Endodermal cell (in vitro differentiated cells): ENCODE measurements at regions not wholly inside any gene's neighbourhood (a gene's known extent, or its start where the extent isn't known, plus 50 kb on each side); places are given as distances from the start of the nearest gene placed in this dataset.

Source experiments
- DNase-seq: peaks from one replicate; pipeline ENCODE4 v3.0.0-alpha.2; 2017
- H3K27ac ChIP-seq: 2 replicates; pipeline ENCODE4 v1.5.1; 2013; ENCODE audit warnings: mild to moderate bottlenecking, low read depth, low read length, moderate library complexity
- H3K27me3 ChIP-seq: 2 replicates; pipeline ENCODE4 v1.6.1; 2013; ENCODE audit warnings: mild to moderate bottlenecking, low read length, moderate library complexity; ENCODE audit not compliant: insufficient read depth, control insufficient read depth, poor library complexity, severe bottlenecking
- H3K36me3 ChIP-seq: 2 replicates; pipeline ENCODE4 v1.7.0; 2013; ENCODE audit warnings: mild to moderate bottlenecking, low read length, moderate library complexity; ENCODE audit not compliant: control insufficient read depth, insufficient read depth
- H3K4me1 ChIP-seq: one replicate; pipeline ENCODE4 v1.7.0; 2013; ENCODE audit warnings: low read length; ENCODE audit not compliant: control insufficient read depth, insufficient read depth
- H3K4me3 ChIP-seq: 2 replicates; pipeline ENCODE4 v1.5.1; 2013; ENCODE audit warnings: mild to moderate bottlenecking, low read length, moderate library complexity
- H3K9ac ChIP-seq: 2 replicates; pipeline ENCODE4 v1.6.1; 2013; ENCODE audit warnings: mild to moderate bottlenecking, low read length, moderate library complexity; ENCODE audit not compliant: poor library complexity, severe bottlenecking; ENCODE audit errors: extremely low read depth
- H3K9me3 ChIP-seq: 2 replicates; pipeline ENCODE4 v1.6.1; 2013; ENCODE audit warnings: mild to moderate bottlenecking, low read length, moderate library complexity; ENCODE audit not compliant: control insufficient read depth
- H3K27ac Mint-ChIP-seq: 2 replicates; pipeline ENCODE4 v1.8.0; 2020; ENCODE audit warnings: mixed read lengths
- H3K27me3 Mint-ChIP-seq: 2 replicates; pipeline ENCODE4 v1.8.0; 2021; ENCODE audit warnings: mild to moderate bottlenecking, mixed read lengths; ENCODE audit not compliant: insufficient read depth
- H3K36me3 Mint-ChIP-seq: 2 replicates; pipeline ENCODE4 v1.8.0; 2020; ENCODE audit warnings: low read depth, mixed read lengths
- H3K4me1 Mint-ChIP-seq: 2 replicates; pipeline ENCODE4 v1.8.0; 2020; ENCODE audit warnings: mixed read lengths
- H3K4me3 Mint-ChIP-seq: 2 replicates; pipeline ENCODE4 v1.8.0; 2020; ENCODE audit warnings: mild to moderate bottlenecking, moderate library complexity, mixed read lengths
- H3K9me3 Mint-ChIP-seq: 2 replicates; pipeline ENCODE4 v1.8.0; 2020; ENCODE audit warnings: mild to moderate bottlenecking, mixed read lengths
- WGBS, 2 experiments: methylation state at CpG; one replicate each; pipeline versions ENCODE4 v1.1.5 to v1.1.7; 2013; ENCODE audit warnings: missing lambda C conversion rate in 2 of 2, mixed read lengths in 1 of 2; ENCODE audit not compliant: insufficient coverage in 1 of 2, insufficient read length in 1 of 2; 5-methylcytosine and 5-hydroxymethylcytosine counted together
- TF ChIP-seq, protein P1 (sequence below): fragments of 200-600 bp; sonication (generic); conservative IDR thresholded peaks from 2 replicates; pipeline ENCODE4 v1.5.0; 2021; ENCODE audit warnings: antibody characterized with exemption, mild to moderate bottlenecking

DNA sequence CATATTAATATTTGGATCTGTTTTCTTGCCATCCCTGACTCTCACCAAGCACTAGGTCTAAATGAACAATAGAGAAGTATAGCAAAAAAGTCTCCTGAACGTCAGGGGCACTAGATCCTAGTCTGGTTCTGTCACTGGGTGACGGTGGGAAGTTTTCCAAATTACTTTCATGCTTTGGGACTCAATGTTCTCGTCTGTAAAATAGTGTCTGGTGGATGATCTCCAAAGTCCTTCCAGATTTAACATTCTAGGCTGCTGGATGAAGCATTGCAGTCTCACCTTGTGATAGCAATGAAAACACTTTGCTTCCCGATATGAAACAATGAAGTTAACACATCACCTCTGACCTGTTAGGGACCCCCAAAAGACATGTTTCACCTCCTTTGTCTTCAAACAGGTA lies 199.3 kb downstream of the SEC61B start:
- no peak overlapping the region for H3K4me3 Mint-ChIP-seq
- H3K9ac ChIP-seq: no peak overlapping the region
- WGBS, 2 experiments: 92 to 95% methylated on average over 4 of the region's 4 CpGs
- TF ChIP-seq, protein P1, sequence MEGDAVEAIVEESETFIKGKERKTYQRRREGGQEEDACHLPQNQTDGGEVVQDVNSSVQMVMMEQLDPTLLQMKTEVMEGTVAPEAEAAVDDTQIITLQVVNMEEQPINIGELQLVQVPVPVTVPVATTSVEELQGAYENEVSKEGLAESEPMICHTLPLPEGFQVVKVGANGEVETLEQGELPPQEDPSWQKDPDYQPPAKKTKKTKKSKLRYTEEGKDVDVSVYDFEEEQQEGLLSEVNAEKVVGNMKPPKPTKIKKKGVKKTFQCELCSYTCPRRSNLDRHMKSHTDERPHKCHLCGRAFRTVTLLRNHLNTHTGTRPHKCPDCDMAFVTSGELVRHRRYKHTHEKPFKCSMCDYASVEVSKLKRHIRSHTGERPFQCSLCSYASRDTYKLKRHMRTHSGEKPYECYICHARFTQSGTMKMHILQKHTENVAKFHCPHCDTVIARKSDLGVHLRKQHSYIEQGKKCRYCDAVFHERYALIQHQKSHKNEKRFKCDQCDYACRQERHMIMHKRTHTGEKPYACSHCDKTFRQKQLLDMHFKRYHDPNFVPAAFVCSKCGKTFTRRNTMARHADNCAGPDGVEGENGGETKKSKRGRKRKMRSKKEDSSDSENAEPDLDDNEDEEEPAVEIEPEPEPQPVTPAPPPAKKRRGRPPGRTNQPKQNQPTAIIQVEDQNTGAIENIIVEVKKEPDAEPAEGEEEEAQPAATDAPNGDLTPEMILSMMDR: no peak
- no peak overlapping the region for H3K27ac ChIP-seq
- H3K27me3 Mint-ChIP-seq: no peaks in the 10 kb centered on the region
- DNase-seq: no peak
- no peaks in the 10 kb centered on the region for H3K36me3 ChIP-seq
- no peak overlapping the region for H3K27ac Mint-ChIP-seq
- no peaks in the 10 kb centered on the region for H3K27me3 ChIP-seq
- no peaks in the 10 kb centered on the region for H3K9me3 Mint-ChIP-seq
- H3K4me1 Mint-ChIP-seq: peaks cover 10% of the 10 kb centered on the region
- H3K4me3 ChIP-seq: no peak overlapping the region
- H3K36me3 Mint-ChIP-seq: no peaks in the 10 kb centered on the region
- no peaks in the 10 kb centered on the region for H3K9me3 ChIP-seq
- H3K4me1 ChIP-seq: peaks cover under 1% of the 10 kb centered on the region

- H3K27me3 ChIP-seq: no peaks in the 10 kb centered on the region
- no peaks in the 10 kb centered on the region for H3K27me3 Mint-ChIP-seq
- no peak overlapping the region for H3K9ac ChIP-seq
- H3K36me3 ChIP-seq: no peaks in the 10 kb centered on the region
- no peak overlapping the region for H3K27ac ChIP-seq
- no peak overlapping the region for H3K27ac Mint-ChIP-seq
- no peaks in the 10 kb centered on the region for H3K36me3 Mint-ChIP-seq
- no peak overlapping the region for H3K4me3 ChIP-seq
- H3K9me3 ChIP-seq: peaks cover 5% of the 10 kb centered on the region
- H3K4me1 ChIP-seq: peaks cover 6% of the 10 kb centered on the region
- TF ChIP-seq, protein P1: no peak
- no peak for DNase-seq
- no peak overlapping the region for H3K4me3 Mint-ChIP-seq
- H3K4me1 Mint-ChIP-seq: peaks cover 11% of the 10 kb centered on the region
- peaks cover 4% of the 10 kb centered on the region for H3K9me3 Mint-ChIP-seq
Observed at GRCh38 chr9:99425124-99425523, 203.0 kb downstream of the SEC61B start.

DNA sequence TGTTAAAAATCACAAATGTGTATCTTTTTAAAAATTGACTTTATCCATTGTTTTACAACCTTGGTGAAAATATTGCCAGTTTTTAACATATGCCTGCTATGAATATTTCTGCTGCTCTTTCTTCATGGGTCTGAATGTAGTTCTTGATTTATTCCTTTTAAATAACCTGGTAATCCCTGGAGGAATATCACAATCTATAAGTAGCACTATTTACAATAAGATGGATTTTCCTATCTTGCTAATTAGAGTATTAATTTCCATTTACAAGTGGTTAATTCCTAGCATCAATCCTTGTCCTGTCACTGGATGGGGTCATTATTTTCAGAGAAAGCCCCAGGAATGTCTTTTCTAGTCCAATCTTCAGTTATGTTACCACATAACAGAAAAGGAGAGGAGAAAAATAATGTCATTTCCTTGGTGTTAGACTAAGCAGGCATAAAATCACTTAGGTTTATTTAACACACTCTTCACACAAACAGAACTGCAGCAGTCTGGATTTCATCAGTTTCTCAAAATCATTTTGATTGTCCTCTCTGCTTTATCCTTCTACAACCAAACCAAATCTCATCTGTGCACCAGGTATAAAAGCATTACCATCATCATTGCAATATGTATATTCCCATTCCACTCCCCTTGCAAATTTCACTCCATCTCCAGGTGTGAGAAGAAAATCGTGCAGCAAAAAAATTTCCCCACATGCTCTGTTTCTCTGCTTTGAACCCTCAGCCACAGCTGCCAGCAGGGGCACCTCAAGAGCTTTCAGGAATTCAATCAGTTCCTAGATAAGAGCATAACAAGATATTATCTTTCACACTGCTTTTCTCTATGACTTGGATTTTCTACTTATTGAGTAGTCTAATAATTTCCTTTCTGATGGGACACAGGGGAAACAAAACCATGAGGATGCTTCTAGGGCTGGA lies 204.1 kb downstream of the SEC61B start:
- Mint-ChIP-seq H3K27ac (no peak overlapping the region), H3K4me3 (no peak overlapping the region), H3K27me3 (no peaks in the 10 kb centered on the region), H3K9me3 (peaks cover 6% of the 10 kb centered on the region), H3K4me1 (peaks cover 6% of the 10 kb centered on the region), H3K36me3 (no peaks in the 10 kb centered on the region)
- no peaks in the 10 kb centered on the region for H3K27me3 ChIP-seq
- H3K4me1 ChIP-seq: peaks cover 6% of the 10 kb centered on the region
- 70 to 78% methylated on average over 1 of the region's 1 CpG for WGBS, 2 experiments
- no peak overlapping the region for H3K9ac ChIP-seq
- H3K4me3 ChIP-seq: no peak overlapping the region
- TF ChIP-seq, protein P1: peak; percentile 43
- no peak overlapping the region for H3K27ac ChIP-seq
- peaks cover 5% of the 10 kb centered on the region for H3K9me3 ChIP-seq
- DNase-seq: no peak
- H3K36me3 ChIP-seq: no peaks in the 10 kb centered on the region
